ENCODE measurements at regions not wholly inside any gene's neighbourhood (a gene's known extent, or its start where the extent isn't known, plus 50 kb on each side); places are given as distances from the start of the nearest gene placed in this dataset.

GRCh38 chr3:182303169-182303568, 490.1 kb upstream of the ATP11B start:
- Histone ChIP-seq H3K4me3 (ENCODE audit: low read depth, low read length) (no peak overlapping the region), H3K27ac (ENCODE audit: low read depth, low read length) (no peak overlapping the region), H3K27me3 (ENCODE audit: control insufficient read depth, insufficient read depth, low read length) (no peaks in the 10 kb centered on the region), H3K9me3 (ENCODE audit: control insufficient read depth, insufficient read depth, low read length) (peaks cover 19% of the 10 kb centered on the region)
- TF ChIP-seq CTCF (IDR thresholded peaks at IDR 0.05; ENCODE audit: low read depth, low read length): no peak
- DNase-seq (ENCODE audit: low read depth, low spot score): no peak
- ChIA-PET POLR2A (no interaction called here), CTCF (no interaction called here)

DNA sequence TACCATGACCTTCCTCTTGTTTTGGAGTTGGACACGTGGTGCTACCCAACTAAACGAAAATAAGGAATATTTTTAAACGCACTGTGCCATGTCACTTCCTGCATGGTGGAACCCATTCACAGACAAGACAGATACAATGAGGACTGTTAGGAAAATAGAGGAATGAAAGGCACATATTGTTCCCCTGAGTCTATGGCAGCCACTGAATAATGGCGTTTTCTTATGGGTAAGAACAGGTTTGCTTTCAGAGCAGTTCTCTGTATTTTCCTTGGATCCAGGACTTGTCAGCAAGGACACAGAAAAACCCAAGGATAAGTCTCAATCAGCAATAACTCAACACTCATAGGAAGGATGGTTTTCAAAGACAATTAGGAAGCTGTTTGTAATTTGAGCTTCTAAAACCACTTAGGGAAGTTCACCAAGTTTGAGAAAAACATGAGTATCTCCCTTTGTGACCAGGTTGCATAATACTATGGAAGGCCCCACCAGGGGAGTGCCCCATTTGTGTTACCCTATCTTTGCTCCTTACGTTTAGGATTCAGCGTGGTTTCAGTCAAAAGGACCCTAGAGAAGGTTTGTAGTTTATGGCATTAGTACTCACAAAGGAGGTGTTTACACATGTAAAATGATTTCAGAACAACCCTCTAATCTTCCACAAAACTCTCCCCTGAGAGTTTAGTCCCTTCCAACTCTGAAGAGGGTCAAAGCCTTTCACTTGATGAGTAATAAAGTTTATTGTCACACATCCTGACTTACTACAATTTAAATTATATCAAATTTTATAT, 487.2 kb upstream of the ATP11B start:
- no peak for DNase-seq (ENCODE audit: low read depth, low spot score)
- Histone ChIP-seq H3K4me3 (ENCODE audit: low read depth, low read length) (no peak overlapping the region), H3K27ac (ENCODE audit: low read depth, low read length) (no peak overlapping the region), H3K27me3 (ENCODE audit: control insufficient read depth, insufficient read depth, low read length) (no peaks in the 10 kb centered on the region), H3K9me3 (ENCODE audit: control insufficient read depth, insufficient read depth, low read length) (peaks cover 17% of the 10 kb centered on the region; the same call in 1 of the 2 replicates)
- POLR2A ChIA-PET: no interaction called here
- TF ChIP-seq CTCF (IDR thresholded peaks at IDR 0.05; ENCODE audit: low read depth, low read length): no peak
- CTCF ChIA-PET: no interaction called here

DNA sequence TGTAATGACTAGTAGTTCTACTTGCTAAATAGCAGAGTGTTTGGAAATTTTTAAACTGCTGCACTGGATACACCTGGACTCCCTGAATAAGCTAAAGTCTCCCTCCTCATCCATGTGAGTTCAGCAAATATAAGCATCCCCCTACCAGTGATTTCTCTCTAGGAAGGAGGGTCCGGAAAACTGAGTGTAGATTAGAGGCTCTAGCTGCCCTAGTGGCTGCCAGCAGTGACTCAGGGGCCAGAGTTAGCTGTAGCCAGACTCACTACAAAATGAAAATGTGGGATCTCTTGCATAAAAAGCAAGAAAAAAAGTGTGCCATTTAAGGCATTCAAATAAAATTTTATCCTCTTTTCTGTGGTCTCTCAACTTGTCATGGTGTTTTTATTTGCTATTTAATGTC, 485.0 kb upstream of the ATP11B start:
- TF ChIP-seq CTCF (IDR thresholded peaks at IDR 0.05; ENCODE audit: low read depth, low read length): no peak
- no peak overlapping the region for H3K4me3 ChIP-seq (ENCODE audit: low read depth, low read length)
- H3K27ac ChIP-seq (ENCODE audit: low read depth, low read length): no peak overlapping the region
- DNase-seq (ENCODE audit: low read depth, low spot score): no peak
- H3K27me3 ChIP-seq (ENCODE audit: control insufficient read depth, insufficient read depth, low read length): no peaks in the 10 kb centered on the region
- ChIA-PET POLR2A (no interaction called here), CTCF (no interaction called here)
- H3K9me3 ChIP-seq (ENCODE audit: control insufficient read depth, insufficient read depth, low read length): peaks cover 14% of the 10 kb centered on the region; the same call in 1 of the 2 replicates

- Histone ChIP-seq H3K4me3 (ENCODE audit: low read depth, low read length) (no peak overlapping the region), H3K9me3 (ENCODE audit: control insufficient read depth, insufficient read depth, low read length) (peaks cover 8% of the 10 kb centered on the region; the same call in 1 of the 2 replicates), H3K27me3 (ENCODE audit: control insufficient read depth, insufficient read depth, low read length) (no peaks in the 10 kb centered on the region), H3K27ac (ENCODE audit: low read depth, low read length) (no peak overlapping the region)
- TF ChIP-seq CTCF (IDR thresholded peaks at IDR 0.05; ENCODE audit: low read depth, low read length): no peak
- DNase-seq (ENCODE audit: low read depth, low spot score): no peak
- ChIA-PET POLR2A (no interaction called here), CTCF (no interaction called here)
These were observed 484.2 kb upstream of the ATP11B start for GRCh38 chr3:182309120-182309519.

- H3K27ac ChIP-seq (ENCODE audit: low read depth, low read length): no peak overlapping the region
- peaks cover 15% of the 10 kb centered on the region for H3K9me3 ChIP-seq (ENCODE audit: control insufficient read depth, insufficient read depth, low read length)
- no peak for DNase-seq (ENCODE audit: low read depth, low spot score)
- POLR2A ChIA-PET: no interaction called here
- TF ChIP-seq CTCF (IDR thresholded peaks at IDR 0.05; ENCODE audit: low read depth, low read length): no peak
- H3K27me3 ChIP-seq (ENCODE audit: control insufficient read depth, insufficient read depth, low read length): no peaks in the 10 kb centered on the region
- no peak overlapping the region for H3K4me3 ChIP-seq (ENCODE audit: low read depth, low read length)
- CTCF ChIA-PET: no interaction called here
These were observed 478.0 kb upstream of the ATP11B start for GRCh38 chr3:182315313-182315712.
